GM12878 (cell line): ENCODE measurements at regions not wholly inside any gene's neighbourhood (a gene's known extent, or its start where the extent isn't known, plus 50 kb on each side); places are given as distances from the start of the nearest gene placed in this dataset.

Source experiments
- ATAC-seq: fragments of 200-7000 bp; cut with Tn5 transposase; 3 replicates; pipeline ENCODE4 v1.9.1; 2020; ENCODE audit warnings: mild to moderate bottlenecking, moderate library complexity
- BruUV-seq: library from RNA; stranded (reverse); fragments of 400-500 nt; replicated peaks from 2 replicates; lab custom pipeline; 2021; lab: Mats Ljungman, UMichigan
- CTCF ChIA-PET: fragments of 300-600 bp; sonication (Branson Sonifier 250); formaldehyde crosslinking; extraction: SDS; loops from one replicate; lab custom pipeline; 2021; ENCODE audit warnings: inconsistent platforms; lab: Yijun Ruan, JAX
- POLR2A ChIA-PET: fragments of 350-600 bp; formaldehyde crosslinking; extraction: SDS; loops from one replicate; lab custom pipeline; 2021; ENCODE audit warnings: inconsistent platforms; lab: Charles Lee
- RAD21 ChIA-PET: fragments of 300-600 bp; sonication (Branson Sonifier 250); formaldehyde crosslinking; loops from one replicate; lab custom pipeline; 2023; ENCODE audit warnings: antibody characterized with exemption; ENCODE audit not compliant: unreplicated experiment; lab: Charles Lee
- SMC1A ChIA-PET: fragments of 300-600 bp; sonication (Branson Sonifier 250); formaldehyde crosslinking; loops from one replicate; lab custom pipeline; 2023; ENCODE audit not compliant: unreplicated experiment, uncharacterized antibody; lab: Charles Lee
- DNase-seq: peaks from one replicate; pipeline ENCODE4 v3.0.0-alpha.2; 2011; ENCODE audit warnings: low read depth, low spot score
- FAIRE-seq: peaks from 3 replicates; lab custom pipeline; 2011; peaks lifted over from hg19 to GRCh38; lab: Jason Lieb, UNC
- H2AFZ ChIP-seq: 2 replicates; pipeline ENCODE4 v1.6.0; 2011; ENCODE audit warnings: low read depth, low read length, control low read depth; ENCODE audit not compliant: control insufficient read depth
- H3K27ac ChIP-seq: 2 replicates; pipeline ENCODE4 v1.5.1; 2011; ENCODE audit warnings: control low read depth; ENCODE audit not compliant: control insufficient read depth, insufficient read depth
- H3K27me3 ChIP-seq, 2 experiments: replicated peaks in 1 of 2; 2 replicates each; pipeline versions ENCODE4 v1.6.0 to v1.6.1; 2011; ENCODE audit warnings: low read length in 1 of 2; ENCODE audit not compliant: control insufficient read depth in 2 of 2, insufficient read depth in 2 of 2
- H3K36me3 ChIP-seq, 2 experiments: 2 replicates each; pipeline ENCODE4 v1.5.1; 2011; ENCODE audit warnings: low read length in 1 of 2; ENCODE audit not compliant: control insufficient read depth in 2 of 2, insufficient read depth in 2 of 2
- H3K4me1 ChIP-seq: 2 replicates; pipeline ENCODE4 v1.6.1; 2011; ENCODE audit warnings: mild to moderate bottlenecking, low read length, moderate library complexity, mixed read lengths; ENCODE audit not compliant: control insufficient read depth, insufficient read depth
- H3K4me2 ChIP-seq: 2 replicates; pipeline ENCODE4 v1.6.0; 2011; ENCODE audit warnings: control low read depth; ENCODE audit not compliant: control insufficient read depth, insufficient read depth
- H3K4me3 ChIP-seq: fragments of 200-600 bp; sonication (generic); 2 replicates; pipeline ENCODE4 v1.5.1; 2016
- H3K79me2 ChIP-seq: 2 replicates; pipeline ENCODE4 v1.6.0; 2011; ENCODE audit warnings: low read length; ENCODE audit not compliant: control insufficient read depth, insufficient read depth
- H3K9ac ChIP-seq: 2 replicates; pipeline ENCODE4 v1.8.0; 2011; ENCODE audit warnings: low read length, control low read depth, mixed read lengths; ENCODE audit not compliant: control insufficient read depth, insufficient read depth
- H3K9me3 ChIP-seq: replicated peaks from 3 replicates; pipeline ENCODE4 v1.5.1; 2011; ENCODE audit warnings: mild to moderate bottlenecking, low read length; ENCODE audit not compliant: control insufficient read depth, insufficient read depth
- H4K20me1 ChIP-seq: 2 replicates; pipeline ENCODE4 v1.6.0; 2011; ENCODE audit not compliant: control insufficient read depth, insufficient read depth
- CREM ChIP-seq: IDR thresholded peaks from 2 replicates; pipeline ENCODE4 v1.6.1; 2014; ENCODE audit warnings: antibody characterized with exemption, low read depth
- HDAC2 ChIP-seq: fragments of 200-600 bp; sonication (generic); IDR thresholded peaks from 2 replicates; pipeline ENCODE4 v1.6.1; 2017
- IRF4 ChIP-seq: IDR thresholded peaks from 2 replicates; pipeline ENCODE4 v1.6.1; 2011; ENCODE audit warnings: low read depth, low read length
- KDM1A ChIP-seq: fragments of 200-600 bp; sonication (generic); IDR thresholded peaks from 2 replicates; pipeline ENCODE4 v1.6.1; 2016; ENCODE audit warnings: borderline replicate concordance
- MEF2B ChIP-seq: fragments of 450-650 bp; IDR thresholded peaks from 2 replicates; pipeline ENCODE4 v1.6.1; 2018; ENCODE audit warnings: mild to moderate bottlenecking, moderate library complexity; ENCODE audit not compliant: partially characterized antibody, poor library complexity, severe bottlenecking
- MYC ChIP-seq: IDR thresholded peaks from 2 replicates; pipeline ENCODE4 v1.6.1; 2011; ENCODE audit warnings: mild to moderate bottlenecking, low read length, moderate library complexity, inconsistent platforms; ENCODE audit not compliant: insufficient read depth, insufficient replicate concordance, insufficient read length, severe bottlenecking
- NR2F1 ChIP-seq: fragments of 450-650 bp; conservative IDR thresholded peaks from 2 replicates; pipeline ENCODE4 v1.6.1; 2017; ENCODE audit warnings: mild to moderate bottlenecking
- NRF1 ChIP-seq: conservative IDR thresholded peaks from 2 replicates; pipeline ENCODE4 v1.6.1; 2011; ENCODE audit warnings: mild to moderate bottlenecking, low read depth, low read length, improper control_type of control experiment
- SIX5 ChIP-seq: IDR thresholded peaks from 2 replicates; pipeline ENCODE4 v1.6.1; 2011; ENCODE audit warnings: mild to moderate bottlenecking, low read depth, low read length, moderate library complexity; ENCODE audit not compliant: severe bottlenecking
- SMAD1 ChIP-seq: fragments of 450-650 bp; IDR thresholded peaks from 2 replicates; pipeline ENCODE4 v1.6.1; 2018; ENCODE audit warnings: mild to moderate bottlenecking, low read depth; ENCODE audit not compliant: partially characterized antibody
- SP1 ChIP-seq: IDR thresholded peaks from one replicate; pipeline ENCODE4 v1.6.1; 2011; ENCODE audit warnings: low read depth, low read length
- WRNIP1 ChIP-seq: IDR thresholded peaks from 2 replicates; pipeline ENCODE4 v1.6.1; 2011; ENCODE audit warnings: low read depth, low read length, improper control_type of control experiment, borderline replicate concordance
- YY1 ChIP-seq: IDR thresholded peaks from 2 replicates; pipeline ENCODE4 v1.6.1; 2011; ENCODE audit warnings: low read depth, mild to moderate bottlenecking, low read length
- ZNF217 ChIP-seq: fragments of 450-650 bp; IDR thresholded peaks from 2 replicates; pipeline ENCODE4 v1.6.1; 2017; ENCODE audit warnings: antibody characterized with exemption, mild to moderate bottlenecking
- WGBS: methylation state at CpG from one replicate; pipeline ENCODE4 v1.1.6; 2016; ENCODE audit warnings: low lambda C conversion rate; ENCODE audit not compliant: insufficient replicate concordance, insufficient coverage; ENCODE audit errors: missing lambda C conversion rate; 5-methylcytosine and 5-hydroxymethylcytosine counted together
- in situ Hi-C: fragments of 300-500 bp; cut with MboI; formaldehyde crosslinking; loops from 9 replicates; pipeline ENCODE4 v1.14.3; 2018; ENCODE audit warnings: mixed read lengths
- intact Hi-C: fragments of 100-400 bp; cut with micrococcal nuclease; formaldehyde crosslinking; loops from one replicate; pipeline ENCODE4 v1.14.2; 2022; ENCODE audit not compliant: unreplicated experiment
- TF ChIP-seq, protein P1 (sequence below), 3 experiments: IDR thresholded peaks in 2 of 3; conservative IDR thresholded peaks in 1 of 3; 2 replicates each; pipeline ENCODE4 v1.5.1; 2011; ENCODE audit warnings: low read depth in 3 of 3, low read length in 3 of 3, mild to moderate bottlenecking in 3 of 3, control low read depth in 2 of 3, moderate library complexity in 2 of 3, inconsistent platforms in 1 of 3, mixed read lengths in 1 of 3; ENCODE audit not compliant: control insufficient read depth in 2 of 3, insufficient read depth in 1 of 3; ENCODE audit errors: extremely low read depth in 1 of 3

DNA sequence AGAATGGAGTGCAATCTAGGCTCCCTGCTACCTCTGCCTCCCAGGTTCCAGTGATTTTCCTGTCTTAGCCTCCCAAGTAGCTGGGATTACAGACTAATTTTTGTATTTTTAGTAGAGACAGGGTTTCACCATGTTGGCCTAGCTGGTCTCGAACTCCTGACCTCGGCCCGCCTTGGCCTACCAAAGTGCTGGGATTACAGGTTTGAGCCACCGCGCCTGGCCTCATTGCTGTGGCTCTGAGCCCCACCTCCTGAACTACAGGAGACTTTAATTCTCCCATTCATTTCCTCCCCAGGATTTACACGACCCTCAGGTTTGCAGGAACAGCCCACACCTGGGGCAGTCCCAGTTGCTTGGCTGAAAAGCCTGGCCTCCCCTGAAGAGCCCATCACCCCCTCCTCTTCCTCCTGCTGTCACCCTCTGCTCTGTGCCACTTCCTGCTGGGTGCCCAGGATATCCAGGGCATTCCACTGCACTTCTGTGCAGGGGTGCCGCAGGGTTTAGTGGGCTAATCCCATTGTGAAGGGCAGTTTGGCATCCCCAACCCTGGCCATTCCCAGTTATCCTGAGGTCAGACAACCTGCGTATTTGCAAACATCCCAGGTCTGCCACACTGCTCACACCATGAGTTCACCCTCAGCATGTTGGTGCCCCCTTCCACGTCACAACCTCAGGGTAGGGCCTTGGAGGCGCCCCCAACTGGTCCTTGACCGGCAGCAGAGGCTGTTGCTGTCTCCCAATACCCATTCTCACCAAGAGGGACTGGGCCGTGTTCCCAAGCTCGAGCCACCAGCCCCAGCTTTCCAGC, 265.0 kb upstream of the IRX4 start:
- no peak for TF ChIP-seq SIX5
- no peak for TF ChIP-seq YY1
- TF ChIP-seq HDAC2, result no peak
- no peak for TF ChIP-seq MYC
- TF ChIP-seq IRF4, result no peak
- TF ChIP-seq WRNIP1, result no peak
- no peak for TF ChIP-seq NR2F1
- TF ChIP-seq CREM, result no peak
- no peak for TF ChIP-seq SP1
- TF ChIP-seq SMAD1, result no peak
- no peak for TF ChIP-seq NRF1
- TF ChIP-seq, protein P1, sequence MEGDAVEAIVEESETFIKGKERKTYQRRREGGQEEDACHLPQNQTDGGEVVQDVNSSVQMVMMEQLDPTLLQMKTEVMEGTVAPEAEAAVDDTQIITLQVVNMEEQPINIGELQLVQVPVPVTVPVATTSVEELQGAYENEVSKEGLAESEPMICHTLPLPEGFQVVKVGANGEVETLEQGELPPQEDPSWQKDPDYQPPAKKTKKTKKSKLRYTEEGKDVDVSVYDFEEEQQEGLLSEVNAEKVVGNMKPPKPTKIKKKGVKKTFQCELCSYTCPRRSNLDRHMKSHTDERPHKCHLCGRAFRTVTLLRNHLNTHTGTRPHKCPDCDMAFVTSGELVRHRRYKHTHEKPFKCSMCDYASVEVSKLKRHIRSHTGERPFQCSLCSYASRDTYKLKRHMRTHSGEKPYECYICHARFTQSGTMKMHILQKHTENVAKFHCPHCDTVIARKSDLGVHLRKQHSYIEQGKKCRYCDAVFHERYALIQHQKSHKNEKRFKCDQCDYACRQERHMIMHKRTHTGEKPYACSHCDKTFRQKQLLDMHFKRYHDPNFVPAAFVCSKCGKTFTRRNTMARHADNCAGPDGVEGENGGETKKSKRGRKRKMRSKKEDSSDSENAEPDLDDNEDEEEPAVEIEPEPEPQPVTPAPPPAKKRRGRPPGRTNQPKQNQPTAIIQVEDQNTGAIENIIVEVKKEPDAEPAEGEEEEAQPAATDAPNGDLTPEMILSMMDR (IDR thresholded peaks at IDR 0.05 in 2 of 3, conservative IDR thresholded peaks at IDR 0.05 in 1 of 3; ENCODE audit: control insufficient read depth in 2 of 3, extremely low read depth in 1 of 3, insufficient read depth in 1 of 3, low read depth in 3 of 3, low read length in 3 of 3), result no peak
- TF ChIP-seq MEF2B, result no peak
- TF ChIP-seq KDM1A, result no peak
- no peak for TF ChIP-seq ZNF217
- POLR2A ChIA-PET, result no interaction called here
- no peaks in the 10 kb centered on the region for H3K79me2 ChIP-seq
- SMC1A ChIA-PET, result no interaction called here
- no peaks in the 10 kb centered on the region for H3K4me1 ChIP-seq
- in situ Hi-C loops (no loop called here), intact Hi-C loops (no loop called here)
- no peaks in the 10 kb centered on the region for H3K27me3 ChIP-seq
- WGBS, result 40% methylated on average over 13 of the region's 13 CpGs
- ATAC-seq, result no peak
- H3K4me2 ChIP-seq, result no peak overlapping the region
- no peaks in the 10 kb centered on the region for H3K36me3 ChIP-seq
- no peak overlapping the region for H2AFZ ChIP-seq
- no peak for FAIRE-seq
- H4K20me1 ChIP-seq, result no peaks in the 10 kb centered on the region
- CTCF ChIA-PET, result no interaction called here
- no peak overlapping the region for H3K4me3 ChIP-seq
- no peak overlapping the region for H3K9ac ChIP-seq
- BruUV-seq, result no TSS peak
- no peak overlapping the region for H3K27ac ChIP-seq
- H3K9me3 ChIP-seq, result no peaks in the 10 kb centered on the region; the same call in 2 of the 3 replicates
- RAD21 ChIA-PET, result no interaction called here
- DNase-seq, result no peak
